ENCODE measurements at regions not wholly inside any gene's neighbourhood (a gene's known extent, or its start where the extent isn't known, plus 50 kb on each side); places are given as distances from the start of the nearest gene placed in this dataset.

DNA sequence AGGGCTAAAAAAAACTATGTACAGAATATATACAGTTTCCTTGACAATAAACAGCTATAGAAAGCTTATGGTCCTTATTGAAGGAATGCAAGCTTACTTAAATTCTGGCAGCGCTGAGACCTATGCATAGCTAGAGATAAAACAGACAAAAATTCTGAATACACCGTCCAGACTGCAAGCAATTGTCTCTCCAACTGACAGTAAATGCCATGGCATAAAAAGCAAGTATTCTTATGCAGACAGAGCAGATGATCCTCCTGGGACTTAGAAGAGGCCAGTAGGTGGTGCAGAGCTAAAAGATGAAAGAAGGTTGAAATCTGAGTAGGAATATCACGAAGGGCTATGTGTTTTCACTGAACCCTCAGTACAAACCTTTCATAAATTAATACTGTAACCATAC, 157.0 kb upstream of the CACNA2D1 start:
- in situ Hi-C loops (cut with MboI; ENCODE audit: low sequenced_read_pairs), result loop anchor here (10.0 kb wide), 1 partner anchor 124 kb away; no protein-coding TSS in a partner anchor
- H3K9me1 ChIP-seq (ENCODE audit: insufficient read depth, low read length), result no peaks in the 10 kb centered on the region
- no peak overlapping the region for H3K4me3 ChIP-seq (ENCODE audit: insufficient read depth, low read depth, low read length)
- H2BK5ac ChIP-seq (ENCODE audit: low read depth, low read length, poor library complexity, severe bottlenecking), result no peak overlapping the region
- H2AK5ac ChIP-seq (ENCODE audit: low read depth, low read length), result no peak overlapping the region
- no peak overlapping the region for H2BK20ac ChIP-seq (ENCODE audit: low read depth, low read length)
- no peak overlapping the region for H2AFZ ChIP-seq (replicated peaks; ENCODE audit: low read length, poor library complexity)
- no peaks in the 10 kb centered on the region for H3K36me3 ChIP-seq (ENCODE audit: control insufficient read depth, insufficient read depth, low read length)
- no peaks in the 10 kb centered on the region for H4K20me1 ChIP-seq (ENCODE audit: insufficient read depth, low read length)
- no CpG with 5 or more reads among the region's 3 CpGs for WGBS, 2 experiments (ENCODE audit: extremely low coverage in 2 of 2, insufficient read length in 1 of 2)
- no peak overlapping the region for H3K56ac ChIP-seq (ENCODE audit: extremely low read depth, insufficient read depth, low read length)
- no peak overlapping the region for H3K4me2 ChIP-seq (ENCODE audit: low read depth, low read length)
- intact Hi-C loops (cut with micrococcal nuclease), result loop anchor here (2.0 kb wide), 1 partner anchor 126 kb away; no protein-coding TSS in a partner anchor
- H3K79me1 ChIP-seq (ENCODE audit: low read depth in 1 of 2, low read length in 2 of 2), result no peaks in the 10 kb centered on the region
- H4K91ac ChIP-seq (ENCODE audit: insufficient read depth, low read depth, low read length), result no peak overlapping the region
- no peak overlapping the region for H3K4ac ChIP-seq (ENCODE audit: low read depth, low read length)
- dilution Hi-C loops (cut with HindIII; ENCODE audit: low sequenced_read_pairs, unreplicated experiment), result no loop called here
- H3K9ac ChIP-seq (ENCODE audit: low read depth, low read length), result no peak overlapping the region
- ChIA-PET POLR2A (ENCODE audit: unreplicated experiment) (no interaction called here), CTCF (interaction anchor here (0.6 to 0.8 kb wide), 3 partner anchors 17 to 120 kb away, joined by 3 read pairs; no protein-coding TSS in a partner anchor)
- BruUV-seq (replicated peaks), result no TSS peak
- no peaks in the 10 kb centered on the region; the same call in 1 of the 2 replicates for H3K27me3 ChIP-seq (ENCODE audit: control insufficient read depth, insufficient read depth, low read length)
- no peak overlapping the region for H3K14ac ChIP-seq (replicated peaks; ENCODE audit: low read depth, low read length)
- no peak overlapping the region for H2BK120ac ChIP-seq (ENCODE audit: low read depth, low read length)
- ATAC-seq (ENCODE audit: low read depth) (peak; percentile 37; the same call in 1 of the 2 replicates), DNase-seq (peak; percentile 13)
- H3K23ac ChIP-seq (ENCODE audit: low read depth, low read length), result no peak overlapping the region
- H2BK15ac ChIP-seq (ENCODE audit: low read depth, low read length), result no peak overlapping the region
- H4K8ac ChIP-seq (ENCODE audit: low read depth in 2 of 2, low read length in 2 of 2), result no peak overlapping the region
- no peak overlapping the region for H4K5ac ChIP-seq (ENCODE audit: low read depth, low read length)
- H3K9me3 ChIP-seq (ENCODE audit: control insufficient read depth, insufficient read depth, low read length), result no peaks in the 10 kb centered on the region
- no peak overlapping the region for H3K27ac ChIP-seq (ENCODE audit: insufficient read depth, low read length)
- no peak for TF ChIP-seq FOS (IDR thresholded peaks at IDR 0.05; ENCODE audit: low read depth, low read length)
- TF ChIP-seq, protein P1, sequence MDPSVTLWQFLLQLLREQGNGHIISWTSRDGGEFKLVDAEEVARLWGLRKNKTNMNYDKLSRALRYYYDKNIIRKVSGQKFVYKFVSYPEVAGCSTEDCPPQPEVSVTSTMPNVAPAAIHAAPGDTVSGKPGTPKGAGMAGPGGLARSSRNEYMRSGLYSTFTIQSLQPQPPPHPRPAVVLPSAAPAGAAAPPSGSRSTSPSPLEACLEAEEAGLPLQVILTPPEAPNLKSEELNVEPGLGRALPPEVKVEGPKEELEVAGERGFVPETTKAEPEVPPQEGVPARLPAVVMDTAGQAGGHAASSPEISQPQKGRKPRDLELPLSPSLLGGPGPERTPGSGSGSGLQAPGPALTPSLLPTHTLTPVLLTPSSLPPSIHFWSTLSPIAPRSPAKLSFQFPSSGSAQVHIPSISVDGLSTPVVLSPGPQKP (IDR thresholded peaks at IDR 0.05; ENCODE audit: borderline replicate concordance, low read depth, low read length), result no peak
- no peak for TF ChIP-seq MAFK (IDR thresholded peaks at IDR 0.05; ENCODE audit: low read depth, low read length)
- TF ChIP-seq, protein P2, sequence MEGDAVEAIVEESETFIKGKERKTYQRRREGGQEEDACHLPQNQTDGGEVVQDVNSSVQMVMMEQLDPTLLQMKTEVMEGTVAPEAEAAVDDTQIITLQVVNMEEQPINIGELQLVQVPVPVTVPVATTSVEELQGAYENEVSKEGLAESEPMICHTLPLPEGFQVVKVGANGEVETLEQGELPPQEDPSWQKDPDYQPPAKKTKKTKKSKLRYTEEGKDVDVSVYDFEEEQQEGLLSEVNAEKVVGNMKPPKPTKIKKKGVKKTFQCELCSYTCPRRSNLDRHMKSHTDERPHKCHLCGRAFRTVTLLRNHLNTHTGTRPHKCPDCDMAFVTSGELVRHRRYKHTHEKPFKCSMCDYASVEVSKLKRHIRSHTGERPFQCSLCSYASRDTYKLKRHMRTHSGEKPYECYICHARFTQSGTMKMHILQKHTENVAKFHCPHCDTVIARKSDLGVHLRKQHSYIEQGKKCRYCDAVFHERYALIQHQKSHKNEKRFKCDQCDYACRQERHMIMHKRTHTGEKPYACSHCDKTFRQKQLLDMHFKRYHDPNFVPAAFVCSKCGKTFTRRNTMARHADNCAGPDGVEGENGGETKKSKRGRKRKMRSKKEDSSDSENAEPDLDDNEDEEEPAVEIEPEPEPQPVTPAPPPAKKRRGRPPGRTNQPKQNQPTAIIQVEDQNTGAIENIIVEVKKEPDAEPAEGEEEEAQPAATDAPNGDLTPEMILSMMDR (conservative IDR thresholded peaks at IDR 0.05; ENCODE audit: low read depth, low read length), result no peak
- TF ChIP-seq MAZ (IDR thresholded peaks at IDR 0.05; ENCODE audit: borderline replicate concordance, low read depth, low read length), result no peak
- no peak for TF ChIP-seq POLR2A (IDR thresholded peaks at IDR 0.05; ENCODE audit: low read depth, low read length)
- no peak for TF ChIP-seq RFX5 (IDR thresholded peaks at IDR 0.05; ENCODE audit: low read depth, low read length)
- no peak for TF ChIP-seq MXI1 (IDR thresholded peaks at IDR 0.05; ENCODE audit: borderline replicate concordance, low read depth, low read length)
- TF ChIP-seq RAD21 (IDR thresholded peaks at IDR 0.05; ENCODE audit: low read length), result no peak
- TF ChIP-seq, protein P3, sequence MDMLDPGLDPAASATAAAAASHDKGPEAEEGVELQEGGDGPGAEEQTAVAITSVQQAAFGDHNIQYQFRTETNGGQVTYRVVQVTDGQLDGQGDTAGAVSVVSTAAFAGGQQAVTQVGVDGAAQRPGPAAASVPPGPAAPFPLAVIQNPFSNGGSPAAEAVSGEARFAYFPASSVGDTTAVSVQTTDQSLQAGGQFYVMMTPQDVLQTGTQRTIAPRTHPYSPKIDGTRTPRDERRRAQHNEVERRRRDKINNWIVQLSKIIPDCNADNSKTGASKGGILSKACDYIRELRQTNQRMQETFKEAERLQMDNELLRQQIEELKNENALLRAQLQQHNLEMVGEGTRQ (IDR thresholded peaks at IDR 0.05; ENCODE audit: low read depth, low read length), result no peak
- TF ChIP-seq BHLHE40 (IDR thresholded peaks at IDR 0.05; ENCODE audit: low read depth, low read length), result no peak
- no peak for TF ChIP-seq CEBPB (IDR thresholded peaks at IDR 0.05; ENCODE audit: low read depth, low read length)
- no peak for TF ChIP-seq CHD1 (IDR thresholded peaks at IDR 0.05; ENCODE audit: low read depth, low read length)
- no peak for TF ChIP-seq RCOR1 (IDR thresholded peaks at IDR 0.05; ENCODE audit: insufficient replicate concordance, low read length)
- TF ChIP-seq SMC3 (IDR thresholded peaks at IDR 0.05; ENCODE audit: low read depth, low read length), result no peak
- no peak for TF ChIP-seq NFE2L2 (IDR thresholded peaks at IDR 0.05; ENCODE audit: low read depth, low read length)
- 0 out of 2 replicates have a peak, but pooled peaks cover 2% of the 10 kb centered on the region for H3K4me1 ChIP-seq (ENCODE audit: control insufficient read depth, insufficient read depth, low read length)
- H2AK9ac ChIP-seq (replicated peaks; ENCODE audit: low read depth, low read length, poor library complexity), result no peak overlapping the region
- H3K18ac ChIP-seq (ENCODE audit: low read depth, low read length), result no peak overlapping the region
